ENCODE measurements at regions not wholly inside any gene's neighbourhood (a gene's known extent, or its start where the extent isn't known, plus 50 kb on each side); places are given as distances from the start of the nearest gene placed in this dataset.

GRCh38 chr2:221322741-221323140 is 249.4 kb downstream of the EPHA4 start:
- no peak for TF ChIP-seq CTCF (IDR thresholded peaks at IDR 0.05; ENCODE audit: borderline replicate concordance)
- no peaks in the 10 kb centered on the region for H3K36me3 ChIP-seq
- peaks cover 2% of the 10 kb centered on the region for H3K9me3 ChIP-seq (replicated peaks)
- no peak for DNase-seq
- intact Hi-C loops (cut with micrococcal nuclease) = no loop called here
- H3K4me1 ChIP-seq = no peaks in the 10 kb centered on the region
- H3K4me3 ChIP-seq = no peak overlapping the region
- H3K27me3 ChIP-seq (ENCODE audit: low read depth) = peaks cover 30% of the 10 kb centered on the region
- H3K27ac ChIP-seq (replicated peaks) = no peak overlapping the region

GRCh38 chr2:221323513-221323912 is 248.6 kb downstream of the EPHA4 start:
- Histone ChIP-seq H3K36me3 (no peaks in the 10 kb centered on the region), H3K27ac (replicated peaks) (no peak overlapping the region), H3K4me1 (no peaks in the 10 kb centered on the region), H3K27me3 (ENCODE audit: low read depth) (peaks cover 30% of the 10 kb centered on the region), H3K4me3 (no peak overlapping the region), H3K9me3 (replicated peaks) (peaks cover 2% of the 10 kb centered on the region)
- intact Hi-C loops (cut with micrococcal nuclease) = no loop called here
- no peak for TF ChIP-seq CTCF (IDR thresholded peaks at IDR 0.05; ENCODE audit: borderline replicate concordance)
- DNase-seq = no peak

- no peak for DNase-seq
- H3K27ac ChIP-seq (replicated peaks) = no peak overlapping the region
- TF ChIP-seq CTCF (IDR thresholded peaks at IDR 0.05; ENCODE audit: borderline replicate concordance) = no peak
- H3K4me3 ChIP-seq = no peak overlapping the region
- H3K36me3 ChIP-seq = no peaks in the 10 kb centered on the region
- H3K27me3 ChIP-seq (ENCODE audit: low read depth) = peaks cover 12% of the 10 kb centered on the region
- intact Hi-C loops (cut with micrococcal nuclease) = no loop called here
- peaks cover 2% of the 10 kb centered on the region for H3K9me3 ChIP-seq (replicated peaks)
- no peaks in the 10 kb centered on the region for H3K4me1 ChIP-seq
Observed at GRCh38 chr2:221330436-221330835, 241.7 kb downstream of the EPHA4 start.

- H3K27me3 ChIP-seq (ENCODE audit: low read depth) = peaks cover 18% of the 10 kb centered on the region
- H3K4me3 ChIP-seq = no peak overlapping the region
- DNase-seq = no peak
- no peak for TF ChIP-seq CTCF (IDR thresholded peaks at IDR 0.05; ENCODE audit: borderline replicate concordance)
- H3K27ac ChIP-seq (replicated peaks) = no peak overlapping the region
- intact Hi-C loops (cut with micrococcal nuclease) = no loop called here
- no peaks in the 10 kb centered on the region for H3K9me3 ChIP-seq (replicated peaks)
- H3K4me1 ChIP-seq = no peaks in the 10 kb centered on the region
- no peaks in the 10 kb centered on the region for H3K36me3 ChIP-seq
Observed at GRCh38 chr2:221334481-221335218, 237.5 kb downstream of the EPHA4 start.

GRCh38 chr2:221335219-221335752 is 236.8 kb downstream of the EPHA4 start:
- DNase-seq = no peak
- H3K9me3 ChIP-seq (replicated peaks) = no peaks in the 10 kb centered on the region
- H3K4me1 ChIP-seq = no peaks in the 10 kb centered on the region
- TF ChIP-seq CTCF (IDR thresholded peaks at IDR 0.05; ENCODE audit: borderline replicate concordance) = no peak
- peaks cover 18% of the 10 kb centered on the region for H3K27me3 ChIP-seq (ENCODE audit: low read depth)
- no peak overlapping the region for H3K27ac ChIP-seq (replicated peaks)
- H3K4me3 ChIP-seq = no peak overlapping the region
- H3K36me3 ChIP-seq = no peaks in the 10 kb centered on the region
- intact Hi-C loops (cut with micrococcal nuclease) = no loop called here
